ENCODE measurements at regions not wholly inside any gene's neighbourhood (a gene's known extent, or its start where the extent isn't known, plus 50 kb on each side); places are given as distances from the start of the nearest gene placed in this dataset.

DNA sequence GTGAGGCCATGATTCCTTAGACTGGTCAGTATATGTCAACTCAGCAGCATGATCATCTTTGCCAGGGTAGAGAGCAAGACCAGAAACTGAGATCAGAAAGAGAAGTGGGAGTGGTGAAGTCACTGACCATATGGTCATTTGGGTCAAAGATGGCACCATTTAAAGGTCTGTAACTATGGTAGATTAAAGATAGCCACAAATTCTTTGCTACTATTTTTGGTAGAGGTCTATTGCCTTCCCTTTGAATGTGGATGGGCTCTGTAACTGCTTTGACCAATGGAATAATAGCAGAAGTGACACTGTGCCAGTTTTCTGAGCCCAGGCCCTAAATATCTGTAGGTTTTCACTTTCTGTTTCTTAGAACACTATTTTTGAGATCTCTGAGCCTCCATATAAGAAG lies 117.6 kb downstream of the PCSK1 start:
- H3K4me3 ChIP-seq (ENCODE audit: extremely low read depth in 1 of 4, insufficient read depth in 2 of 4, low read depth in 3 of 4, low read length in 4 of 4), result no peak overlapping the region
- H3K9me3 ChIP-seq (ENCODE audit: insufficient read depth in 2 of 2, low read depth in 1 of 2, low read length in 1 of 2), result no peaks in the 10 kb centered on the region
- H2BK5ac ChIP-seq (ENCODE audit: low read depth, low read length), result no peak overlapping the region
- no peak overlapping the region for H3K56ac ChIP-seq (replicated peaks; ENCODE audit: insufficient read length, low read depth, low read length)
- H2BK12ac ChIP-seq (ENCODE audit: low read depth, low read length), result no peak overlapping the region
- no peak overlapping the region for H2BK20ac ChIP-seq (ENCODE audit: low read length)
- FAIRE-seq (no peak), DNase-seq (ENCODE audit: low read depth in 1 of 2, low spot score in 2 of 2) (no peak)
- no peak overlapping the region for H4K8ac ChIP-seq (ENCODE audit: extremely low read depth, insufficient read depth, low read length)
- no peak overlapping the region for H2BK15ac ChIP-seq (ENCODE audit: low read length)
- H3K18ac ChIP-seq (ENCODE audit: extremely low read depth, low read length), result no peak overlapping the region
- H4K5ac ChIP-seq (ENCODE audit: insufficient read length, low read depth, low read length), result no peak overlapping the region
- H3K4me1 ChIP-seq (replicated peaks in 1 of 4; ENCODE audit: control insufficient read depth in 3 of 4, insufficient read depth in 4 of 4, low read length in 3 of 4), result no peaks in the 10 kb centered on the region
- no peak overlapping the region for H3K27ac ChIP-seq (ENCODE audit: low read depth, low read length)
- no peak overlapping the region for H2BK120ac ChIP-seq (replicated peaks; ENCODE audit: low read depth, low read length)
- no peaks in the 10 kb centered on the region; a peak in 1 of 8 replicates for H3K36me3 ChIP-seq (ENCODE audit: control insufficient read depth in 2 of 4, insufficient read depth in 4 of 4, low read length in 3 of 4)
- no peaks in the 10 kb centered on the region for H3K27me3 ChIP-seq (replicated peaks in 1 of 4; ENCODE audit: control insufficient read depth in 3 of 4, extremely low read depth in 1 of 4, insufficient read depth in 3 of 4, low read length in 3 of 4)
- no peaks in the 10 kb centered on the region for H3K79me2 ChIP-seq (ENCODE audit: control insufficient read depth in 1 of 2, insufficient read depth in 2 of 2, low read length in 2 of 2)
- no peak overlapping the region for H3K14ac ChIP-seq (ENCODE audit: insufficient read length)
- no peak overlapping the region for H3K9ac ChIP-seq (replicated peaks in 1 of 4; ENCODE audit: extremely low read depth in 1 of 4, low read depth in 3 of 4, low read length in 3 of 4)
- TF ChIP-seq RBBP5 (IDR thresholded peaks at IDR 0.05; ENCODE audit: borderline replicate concordance, low read depth, low read length) (no peak), RNF2 (IDR thresholded peaks at IDR 0.05; ENCODE audit: borderline replicate concordance, low read depth, low read length, missing control alignments, poor library complexity, severe bottlenecking) (no peak), TEAD4 (IDR thresholded peaks at IDR 0.05; ENCODE audit: low read depth, low read length) (no peak), EP300 (IDR thresholded peaks at IDR 0.05; ENCODE audit: borderline replicate concordance in 1 of 2, low read depth in 2 of 2, low read length in 2 of 2) (no peak)
- TF ChIP-seq, protein P1, sequence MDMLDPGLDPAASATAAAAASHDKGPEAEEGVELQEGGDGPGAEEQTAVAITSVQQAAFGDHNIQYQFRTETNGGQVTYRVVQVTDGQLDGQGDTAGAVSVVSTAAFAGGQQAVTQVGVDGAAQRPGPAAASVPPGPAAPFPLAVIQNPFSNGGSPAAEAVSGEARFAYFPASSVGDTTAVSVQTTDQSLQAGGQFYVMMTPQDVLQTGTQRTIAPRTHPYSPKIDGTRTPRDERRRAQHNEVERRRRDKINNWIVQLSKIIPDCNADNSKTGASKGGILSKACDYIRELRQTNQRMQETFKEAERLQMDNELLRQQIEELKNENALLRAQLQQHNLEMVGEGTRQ (IDR thresholded peaks at IDR 0.05; ENCODE audit: low read length), result no peak
- ChIA-PET POLR2A (ENCODE audit: partially characterized antibody) (no interaction called here), CTCF (ENCODE audit: partially characterized antibody) (interaction anchor here (1.3 kb wide), 1 partner anchor 22 kb away, joined by 4 read pairs; no protein-coding TSS in a partner anchor)
- H3K23me2 ChIP-seq (ENCODE audit: low read depth, low read length), result no peaks in the 10 kb centered on the region
- H4K91ac ChIP-seq (replicated peaks; ENCODE audit: insufficient read length, low read length), result no peak overlapping the region
- no peaks in the 10 kb centered on the region for H3K79me1 ChIP-seq (ENCODE audit: low read depth, low read length)
- no peak overlapping the region for H2AFZ ChIP-seq (ENCODE audit: low read length)
- H3K4ac ChIP-seq (replicated peaks; ENCODE audit: insufficient read length, low read depth, low read length), result no peak overlapping the region
- no peak overlapping the region for H3K4me2 ChIP-seq (ENCODE audit: insufficient read depth in 1 of 2, low read depth in 2 of 2, low read length in 2 of 2)
- H3K23ac ChIP-seq (ENCODE audit: insufficient read length), result no peak overlapping the region
- H4K20me1 ChIP-seq (replicated peaks in 1 of 2; ENCODE audit: control insufficient read depth in 1 of 2, insufficient read depth in 2 of 2, low read length in 2 of 2), result no peaks in the 10 kb centered on the region
- no peak overlapping the region for H2AK5ac ChIP-seq (ENCODE audit: low read depth, low read length)

Data from H1 (cell line).